Effector CD4-positive, alpha-beta T cell (primary cell): ENCODE measurements at regions not wholly inside any gene's neighbourhood (a gene's known extent, or its start where the extent isn't known, plus 50 kb on each side); places are given as distances from the start of the nearest gene placed in this dataset.

Experiments used
- DNase-seq: peaks from one replicate; pipeline ENCODE4 v3.0.0-alpha.2; 2020

- DNase-seq = no peak
Observed at GRCh38 chr10:4095166-4095917, 310.3 kb upstream of the KLF6 start.

GRCh38 chr10:4094751-4095150 is 309.7 kb upstream of the KLF6 start:
- DNase-seq = no peak

- DNase-seq = no peak
Observed at GRCh38 chr10:4093438-4093837, 308.4 kb upstream of the KLF6 start.

- DNase-seq = no peak
Observed at GRCh38 chr10:4088354-4089066, 303.5 kb upstream of the KLF6 start.

GRCh38 chr10:4086131-4086898 is 301.3 kb upstream of the KLF6 start:
- DNase-seq = no peak

GRCh38 chr10:4083509-4084003 is 298.5 kb upstream of the KLF6 start:
- DNase-seq = no peak

- no peak for DNase-seq
Observed at GRCh38 chr10:4082861-4083260, 297.9 kb upstream of the KLF6 start.

- DNase-seq = no peak
Observed at GRCh38 chr10:4081685-4082111, 296.7 kb upstream of the KLF6 start.

- DNase-seq = no peak
Observed at GRCh38 chr10:4080225-4080805, 295.3 kb upstream of the KLF6 start.

- no peak for DNase-seq
Observed at GRCh38 chr10:4079803-4080202, 294.8 kb upstream of the KLF6 start.

- no peak for DNase-seq
Observed at GRCh38 chr10:4077804-4078203, 292.8 kb upstream of the KLF6 start.

- DNase-seq = no peak
Observed at GRCh38 chr10:4076983-4077382, 292.0 kb upstream of the KLF6 start.

GRCh38 chr10:4075443-4075842 is 290.4 kb upstream of the KLF6 start:
- DNase-seq = no peak

GRCh38 chr10:4074545-4075407 is 289.8 kb upstream of the KLF6 start:
- DNase-seq = no peak

- no peak for DNase-seq
Observed at GRCh38 chr10:4073912-4074311, 288.9 kb upstream of the KLF6 start.

GRCh38 chr10:4070921-4071660 is 286.1 kb upstream of the KLF6 start:
- no peak for DNase-seq

GRCh38 chr10:4070184-4070583 is 285.2 kb upstream of the KLF6 start:
- DNase-seq = no peak

GRCh38 chr10:4069491-4069890 is 284.5 kb upstream of the KLF6 start:
- no peak for DNase-seq

GRCh38 chr10:4068629-4069028 is 283.6 kb upstream of the KLF6 start:
- DNase-seq = no peak

GRCh38 chr10:4067931-4068561 is 283.0 kb upstream of the KLF6 start:
- DNase-seq = no peak

GRCh38 chr10:4067531-4067930 is 282.5 kb upstream of the KLF6 start:
- no peak for DNase-seq
